ENCODE measurements at regions not wholly inside any gene's neighbourhood (a gene's known extent, or its start where the extent isn't known, plus 50 kb on each side); places are given as distances from the start of the nearest gene placed in this dataset.

GRCh38 chr5:112581811-112582320 lies 155.8 kb upstream of the APC start:
- TF ChIP-seq CTCF (IDR thresholded peaks at IDR 0.05) (no peak), ZFX (IDR thresholded peaks at IDR 0.05; ENCODE audit: borderline replicate concordance) (no peak)
